Left cardiac atrium (tissue), 4 donors: ENCODE measurements at regions not wholly inside any gene's neighbourhood (a gene's known extent, or its start where the extent isn't known, plus 50 kb on each side); places are given as distances from the start of the nearest gene placed in this dataset.
"Not testable (repeated sequence)": the region's sequence is repeated elsewhere in the genome, so short reads cannot be mapped to it uniquely, and the experiment has no call there.

Source experiments
- ATAC-seq, 2 donors: fragments of 200-7000 bp; cut with Tn5 transposase; one replicate each; pipeline ENCODE4 v1.9.1; 2020; ENCODE audit warnings: mild to moderate bottlenecking in 2 of 2, moderate library complexity in 2 of 2
- DNase-seq: peaks from one replicate; pipeline ENCODE4 v3.0.0-alpha.2; 2020
- intact Hi-C, 2 donors: fragments of 100-400 bp; cut with DNase I; formaldehyde crosslinking; loops; one replicate each; pipeline versions ENCODE4 v1.14.1 to v1.15.1; 2022 to 2023
- donor health status: DM: no; HTN: yes; CAD: no.
- donor health status: DM: no; HTN: yes; CAD: no; lungs with severe emphysema.
- donor health status: DM: yes; HTN: yes; CAD: no.
- donor health status: Dilated cardiomyopathy.

- DNase-seq (no peak), ATAC-seq (no peak)
- intact Hi-C loops = no loop called here
These were observed 489.1 kb downstream of the RMST start for GRCh38 chr12:97951717-97952116.

DNA sequence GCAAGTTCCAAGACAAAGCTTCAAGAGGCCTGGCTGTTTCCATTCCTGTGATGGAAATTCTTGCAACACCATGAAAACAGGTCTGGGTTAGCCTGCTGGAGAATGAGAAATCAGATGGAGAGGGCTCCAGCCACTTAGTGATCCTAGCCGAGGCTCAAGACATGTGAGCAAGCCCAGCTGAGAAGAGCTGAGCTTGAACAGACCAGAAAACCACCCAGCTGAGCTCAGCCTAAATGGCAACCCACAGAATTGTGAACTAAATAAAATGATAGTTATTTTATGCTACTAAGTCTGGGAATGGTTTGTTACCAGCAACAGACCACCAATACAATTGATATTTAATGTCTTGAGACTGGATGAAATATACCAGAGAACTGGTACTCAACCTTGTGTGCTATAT, 494.5 kb downstream of the RMST start:
- ATAC-seq (no peak), DNase-seq (no peak)
- intact Hi-C loops = no loop called here

GRCh38 chr12:97960225-97960624, 497.6 kb downstream of the RMST start:
- ATAC-seq (no peak), DNase-seq (no peak)
- intact Hi-C loops = no loop called here

GRCh38 chr12:97960741-97961608, 498.4 kb downstream of the RMST start:
- intact Hi-C loops = no loop called here
- ATAC-seq = peak in 1 of 2 donors; percentile 23
- no peak for DNase-seq

DNA sequence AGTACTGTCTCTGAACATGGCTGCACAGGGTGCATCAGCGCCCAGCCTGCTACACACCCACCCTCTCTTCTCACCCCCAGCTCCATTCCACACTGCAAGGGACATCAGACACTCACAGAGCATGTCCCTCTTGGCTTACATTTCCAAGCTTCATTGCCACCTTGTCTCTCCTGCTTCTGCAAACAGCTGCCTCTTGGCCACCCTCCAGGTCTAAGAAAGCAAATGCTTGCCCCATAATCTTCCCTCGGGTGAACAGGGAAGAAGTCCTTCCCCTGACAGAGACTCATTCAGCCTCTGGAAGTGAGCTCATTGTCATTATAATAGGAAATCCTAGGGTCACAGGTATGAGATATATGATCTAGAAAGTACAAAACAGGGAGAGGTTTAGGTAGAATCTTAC, 505.2 kb downstream of the RMST start:
- DNase-seq (no peak), ATAC-seq (no peak)
- intact Hi-C loops = no loop called here

DNA sequence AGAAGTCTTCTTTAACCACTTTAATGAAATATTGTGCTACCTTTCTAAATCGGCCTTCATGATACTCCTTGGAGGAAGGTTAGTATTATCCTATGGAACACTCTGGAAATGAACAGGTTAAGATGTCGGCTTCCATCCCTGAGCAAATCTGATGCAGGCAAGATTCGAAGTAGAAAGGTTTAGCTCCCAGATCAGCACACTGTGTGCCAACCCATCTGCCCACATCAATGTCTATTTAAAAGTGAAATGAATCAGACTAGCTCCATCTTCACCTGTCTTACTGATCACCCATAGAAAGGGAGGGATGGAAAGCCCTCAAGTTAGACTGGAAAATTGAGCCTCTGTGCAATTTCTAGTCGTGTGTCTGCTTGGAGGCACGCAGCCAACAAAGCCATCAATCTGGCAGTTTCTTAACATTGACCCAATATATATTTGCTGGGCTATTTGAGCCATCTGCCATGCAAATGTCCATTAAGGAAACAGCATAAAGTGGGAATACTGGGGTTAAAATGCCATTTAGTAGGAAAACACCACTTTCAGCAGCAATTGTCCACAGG, 506.1 kb downstream of the RMST start:
- ATAC-seq (no peak), DNase-seq (no peak)
- intact Hi-C loops = no loop called here

DNA sequence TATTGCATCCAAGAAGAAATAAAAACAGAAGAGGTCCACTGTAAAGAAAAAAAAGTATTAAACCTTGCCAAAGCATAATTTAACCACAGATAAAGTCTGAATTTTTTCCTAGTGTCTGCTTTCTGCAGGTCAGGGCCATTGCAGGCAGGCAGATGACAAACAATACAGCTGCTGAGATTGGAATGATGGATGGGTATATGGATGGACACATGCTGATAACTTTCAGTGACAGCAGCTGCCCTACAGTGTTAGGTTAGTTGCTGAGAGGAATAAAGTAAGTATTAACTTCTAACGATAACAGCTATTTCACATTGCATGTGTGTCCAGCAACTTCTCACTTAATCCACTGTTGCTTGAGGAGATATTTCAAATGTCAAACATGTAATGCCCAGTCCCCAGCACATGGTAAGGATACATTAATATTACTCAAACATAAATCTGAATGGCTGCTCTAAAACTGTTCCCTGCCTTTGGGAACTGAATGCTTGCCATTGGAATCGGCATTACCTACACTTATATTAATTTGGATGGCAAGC, 515.3 kb downstream of the RMST start:
- DNase-seq (no peak), ATAC-seq (no peak)
- intact Hi-C loops = no loop called here

DNA sequence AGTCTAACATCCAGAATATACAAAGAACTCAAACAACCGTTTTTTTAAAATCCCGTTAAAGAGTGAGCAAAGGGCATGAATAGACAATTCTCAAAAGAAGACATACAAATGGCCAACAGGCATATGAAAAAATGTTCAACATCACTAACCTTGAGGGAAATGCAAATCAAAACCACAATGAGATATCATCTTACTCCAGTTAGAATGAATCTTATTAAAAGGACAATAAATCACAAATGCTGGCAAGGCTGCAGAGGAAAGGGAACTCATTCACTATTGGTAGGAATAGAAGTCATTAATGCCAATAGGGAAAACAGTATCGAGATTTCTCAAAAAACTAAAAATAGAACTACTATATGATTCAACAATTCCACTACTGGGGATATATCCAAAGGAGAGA, 520.1 kb downstream of the RMST start:
- no peak for DNase-seq
- no peak for ATAC-seq
- intact Hi-C loops = no loop called here

GRCh38 chr12:97983796-97984195, 521.2 kb downstream of the RMST start:
- DNase-seq (no peak), ATAC-seq (no peak)
- intact Hi-C loops = no loop called here

DNA sequence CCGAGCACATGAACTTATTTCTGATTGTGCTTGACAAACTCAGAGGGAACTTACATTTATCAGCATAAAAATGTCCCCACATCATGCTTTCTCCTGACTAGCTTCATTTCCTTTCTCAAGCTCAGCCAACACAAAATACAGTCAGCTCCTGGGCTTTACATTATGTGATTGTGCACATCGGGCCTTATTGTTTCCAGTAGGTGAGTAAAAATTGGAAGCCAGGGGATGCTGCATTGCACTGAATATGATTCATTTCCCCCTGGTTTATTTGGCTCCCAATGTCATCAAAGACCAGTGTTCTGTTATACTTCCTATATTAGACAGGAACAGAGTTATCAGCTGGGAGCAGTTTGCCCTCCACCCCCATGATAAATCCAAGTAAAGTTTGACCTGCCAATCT, 521.8 kb downstream of the RMST start:
- ATAC-seq (no peak), DNase-seq (no peak)
- intact Hi-C loops = no loop called here

- ATAC-seq = no peak
- DNase-seq = no peak
- intact Hi-C loops = no loop called here
These were observed 522.5 kb downstream of the RMST start for GRCh38 chr12:97984974-97985580.

DNA sequence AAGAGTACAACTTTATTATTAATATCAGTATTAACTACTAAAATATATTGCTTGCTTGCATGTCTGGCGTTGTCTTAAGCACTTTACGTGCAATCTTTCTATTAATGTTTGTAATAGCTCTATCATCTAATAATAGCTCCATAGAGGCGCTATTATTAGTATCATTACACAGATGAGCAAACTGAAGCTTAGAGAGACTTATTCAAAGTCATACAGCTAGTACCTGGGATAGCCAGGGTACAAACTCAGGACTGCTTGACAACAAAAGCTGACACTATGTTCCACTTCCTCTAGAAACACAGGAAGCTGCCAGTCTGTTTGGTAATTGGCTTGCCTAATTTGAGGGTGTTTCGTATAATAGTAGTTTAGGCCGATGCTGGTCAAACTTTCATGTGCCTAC, 523.2 kb downstream of the RMST start:
- no peak for ATAC-seq
- no peak for DNase-seq
- intact Hi-C loops = no loop called here

- ATAC-seq, DNase-seq, intact Hi-C loops: not testable (repeated sequence)
These were observed 526.0 kb downstream of the RMST start for GRCh38 chr12:97988588-97988987.

DNA sequence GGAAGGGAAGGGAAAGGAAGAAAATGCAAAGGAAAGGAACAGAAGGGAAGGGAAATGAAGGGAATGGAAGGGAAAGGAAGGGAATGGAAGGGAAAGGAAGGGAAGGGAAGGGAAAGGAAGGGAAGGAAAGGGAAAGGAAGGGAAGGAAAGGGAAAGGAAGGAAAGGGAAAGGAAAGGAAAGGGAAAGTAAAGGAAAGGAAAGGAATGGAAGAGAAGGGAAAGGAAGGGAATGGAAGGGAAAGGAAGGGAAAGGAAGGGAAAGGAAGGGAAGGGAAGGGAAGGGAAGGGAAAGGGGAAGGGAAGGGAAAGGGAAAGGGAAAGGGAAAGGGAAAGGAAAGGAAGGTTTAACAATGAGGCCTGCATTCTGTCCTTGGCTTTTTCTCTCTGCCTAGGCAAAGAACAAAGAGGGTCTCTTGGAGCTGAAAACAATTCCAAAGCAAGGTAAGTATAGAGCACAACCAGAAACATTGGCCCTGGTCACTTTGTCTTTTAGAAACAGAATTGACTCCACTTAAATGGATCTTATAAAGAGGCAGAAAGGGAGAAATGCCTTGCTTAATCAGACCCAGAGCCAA, 525.9 kb upstream of the TMPO start:
- DNase-seq (no peak), ATAC-seq (no peak)
- intact Hi-C loops = no loop called here

GRCh38 chr12:97994746-97995484, 520.5 kb upstream of the TMPO start:
- DNase-seq (no peak), ATAC-seq (peak in 1 of 2 donors; percentile 65)
- intact Hi-C loops = no loop called here

DNA sequence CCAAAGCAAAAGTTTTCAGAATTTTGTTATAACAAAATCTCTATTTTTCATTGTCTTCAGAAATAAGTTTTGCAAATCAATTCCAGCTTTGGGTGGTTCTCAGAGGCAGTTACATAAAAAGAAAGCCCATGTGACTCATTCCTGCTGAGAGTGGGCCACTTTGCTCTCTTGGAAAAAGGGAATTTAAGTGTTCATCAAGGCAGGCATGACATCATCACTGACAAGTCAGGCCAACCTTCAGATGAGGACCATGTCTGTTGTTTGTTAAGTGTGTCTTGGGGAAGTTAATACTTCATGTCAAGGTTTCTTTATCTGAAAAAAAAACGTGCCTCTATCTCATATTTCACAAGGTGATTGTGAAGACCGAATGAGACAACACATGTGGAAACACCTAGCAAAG, 519.8 kb upstream of the TMPO start:
- DNase-seq (no peak), ATAC-seq (no peak)
- intact Hi-C loops = no loop called here

GRCh38 chr12:98001430-98001829, 514.0 kb upstream of the TMPO start:
- ATAC-seq (no peak), DNase-seq (no peak)
- intact Hi-C loops = no loop called here

- ATAC-seq (no peak), DNase-seq (no peak)
- intact Hi-C loops = no loop called here
These were observed 512.4 kb upstream of the TMPO start for GRCh38 chr12:98002887-98003493.

DNA sequence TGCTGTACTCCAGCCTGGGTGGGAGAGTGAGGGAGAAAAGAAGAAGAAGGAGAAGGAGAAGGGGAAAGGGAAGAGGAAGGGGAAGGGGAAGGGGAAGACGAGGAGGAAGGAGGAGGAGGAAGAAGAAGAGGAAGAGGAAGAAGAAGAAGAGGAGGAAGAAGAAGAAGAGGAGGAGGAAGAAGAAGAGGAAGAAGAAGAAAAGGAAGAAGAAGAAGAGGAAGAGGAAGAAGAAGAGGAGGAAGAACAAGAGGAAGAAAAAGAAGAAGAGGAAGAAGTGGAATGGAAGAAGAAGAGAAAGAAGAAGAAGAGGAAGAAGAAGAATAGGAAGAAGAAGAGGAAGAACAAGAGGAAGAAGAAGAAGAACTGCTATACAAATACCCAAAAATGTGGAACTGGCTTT, 507.4 kb upstream of the TMPO start:
- intact Hi-C loops = no loop called here
- no peak for DNase-seq
- no peak for ATAC-seq
